Muscle of back (tissue), 3 donors: ENCODE measurements at regions not wholly inside any gene's neighbourhood (a gene's known extent, or its start where the extent isn't known, plus 50 kb on each side); places are given as distances from the start of the nearest gene placed in this dataset.
"Not testable (repeated sequence)": the region's sequence is repeated elsewhere in the genome, so short reads cannot be mapped to it uniquely, and the experiment has no call there.

Source experiments
- DNase-seq, 3 donors: peaks; one replicate each; pipeline versions ENCODE4 v3.0.0 to v3.0.0-alpha.2; 2013

- DNase-seq: no peak
Measured at GRCh38 chr7:47190462-47190861, 391.4 kb downstream of the TNS3 start.

GRCh38 chr7:47188653-47189315 is 393.1 kb downstream of the TNS3 start:
- DNase-seq: no peak

- peak; percentile 68 to 90 (median 80) for DNase-seq
Measured at GRCh38 chr7:47188136-47188535, 393.8 kb downstream of the TNS3 start.

GRCh38 chr7:47186316-47186715 is 395.6 kb downstream of the TNS3 start:
- no peak for DNase-seq

GRCh38 chr7:47185839-47186238 is 396.1 kb downstream of the TNS3 start:
- no peak for DNase-seq

- DNase-seq: peak; percentile 68 to 86 (median 71)
Measured at GRCh38 chr7:47185170-47185569, 396.7 kb downstream of the TNS3 start.

- DNase-seq: peak in 2 of 3 donors; percentile 63 to 81
Measured at GRCh38 chr7:47183862-47184590, 397.9 kb downstream of the TNS3 start.

GRCh38 chr7:47181746-47182361 is 400.1 kb downstream of the TNS3 start:
- peak in 2 of 3 donors; percentile 49 to 79 for DNase-seq

- DNase-seq: no peak
Measured at GRCh38 chr7:47180516-47180826, 401.4 kb downstream of the TNS3 start.

- DNase-seq: peak; percentile 81 to 91 (median 83)
Measured at GRCh38 chr7:47179812-47180515, 401.9 kb downstream of the TNS3 start.

- not testable (repeated sequence) for DNase-seq
Measured at GRCh38 chr7:47172602-47173539, 409.0 kb downstream of the TNS3 start.

- no peak for DNase-seq
Measured at GRCh38 chr7:47170516-47170915, 411.4 kb downstream of the TNS3 start.

GRCh38 chr7:47154791-47155190 is 427.1 kb downstream of the TNS3 start:
- no peak for DNase-seq

GRCh38 chr7:47153576-47153975 is 428.3 kb downstream of the TNS3 start:
- no peak for DNase-seq

- peak; percentile 52 to 90 (median 75) for DNase-seq
Measured at GRCh38 chr7:47153058-47153457, 428.9 kb downstream of the TNS3 start.

- no peak for DNase-seq
Measured at GRCh38 chr7:47152307-47152706, 429.6 kb downstream of the TNS3 start.

- no peak for DNase-seq
Measured at GRCh38 chr7:47150497-47151260, 431.2 kb downstream of the TNS3 start.

GRCh38 chr7:47149971-47150370 is 431.9 kb downstream of the TNS3 start:
- DNase-seq: no peak

- DNase-seq: no peak
Measured at GRCh38 chr7:47149208-47149839, 432.6 kb downstream of the TNS3 start.
